ENCODE measurements at regions not wholly inside any gene's neighbourhood (a gene's known extent, or its start where the extent isn't known, plus 50 kb on each side); places are given as distances from the start of the nearest gene placed in this dataset.

DNA sequence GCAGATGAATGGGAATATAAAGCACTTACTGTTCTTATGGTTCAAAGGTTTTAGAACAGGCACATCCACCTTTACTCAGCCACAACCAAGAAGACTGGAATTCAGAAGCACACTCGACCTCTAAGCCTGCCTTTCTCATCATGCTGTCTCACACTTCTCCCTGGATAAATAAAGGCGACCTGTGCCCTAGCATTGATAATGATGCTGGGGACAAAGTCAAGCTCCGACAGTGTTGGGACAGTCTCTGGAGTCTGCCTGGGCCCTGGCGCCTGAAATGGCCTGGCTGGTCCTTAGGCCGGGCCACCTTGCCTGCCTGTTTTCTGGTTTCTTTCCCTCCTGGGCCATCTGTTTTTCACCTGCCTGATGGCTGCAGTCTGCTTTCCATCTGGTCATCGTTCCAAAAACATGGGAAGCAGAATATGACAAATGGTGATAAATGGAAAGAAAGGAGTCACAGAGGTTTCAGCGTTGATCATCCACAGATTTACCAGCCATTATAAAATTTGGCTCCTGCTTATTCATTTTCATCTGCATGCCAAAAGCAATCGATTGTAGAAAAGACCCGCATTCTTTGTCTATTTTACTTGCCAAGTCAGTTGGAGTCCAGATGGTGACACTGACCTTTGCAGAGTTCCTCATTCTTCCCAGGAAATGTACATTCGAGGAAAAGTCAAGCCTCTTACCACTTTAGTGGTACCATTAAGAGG is 91.2 kb upstream of the KCNJ15 start:
- no peak overlapping the region for H3K4me3 Mint-ChIP-seq
- DNase-seq: no peak
- H3K9me3 Mint-ChIP-seq: no peaks in the 10 kb centered on the region
- H3K27me3 Mint-ChIP-seq (ENCODE audit: low read depth in 3 of 3): peaks cover 2 to 4% (median 4%) of the 10 kb centered on the region in 3 donors
- H3K4me1 Mint-ChIP-seq: no peaks in the 10 kb centered on the region
- H3K27ac Mint-ChIP-seq: no peak overlapping the region
- no peaks in the 10 kb centered on the region for H3K36me3 Mint-ChIP-seq

DNA sequence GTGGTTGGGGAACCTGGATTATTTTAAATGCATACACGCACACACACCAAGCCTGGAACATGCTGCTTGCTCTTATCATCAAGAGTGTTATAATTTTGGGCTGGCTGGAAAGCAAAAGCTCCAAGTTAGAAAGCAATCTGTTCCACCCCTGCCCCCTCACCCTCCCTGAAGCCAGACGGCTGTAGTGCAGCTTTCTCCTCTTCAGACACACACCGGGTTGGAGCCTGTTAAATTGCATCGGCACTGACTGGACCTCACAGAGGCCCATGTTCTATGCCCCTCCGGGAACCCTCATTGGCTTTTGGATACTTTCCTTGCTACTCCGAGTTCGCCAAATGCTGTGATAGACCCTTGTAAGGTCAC is 90.6 kb upstream of the KCNJ15 start:
- H3K9me3 Mint-ChIP-seq: no peaks in the 10 kb centered on the region

DNA sequence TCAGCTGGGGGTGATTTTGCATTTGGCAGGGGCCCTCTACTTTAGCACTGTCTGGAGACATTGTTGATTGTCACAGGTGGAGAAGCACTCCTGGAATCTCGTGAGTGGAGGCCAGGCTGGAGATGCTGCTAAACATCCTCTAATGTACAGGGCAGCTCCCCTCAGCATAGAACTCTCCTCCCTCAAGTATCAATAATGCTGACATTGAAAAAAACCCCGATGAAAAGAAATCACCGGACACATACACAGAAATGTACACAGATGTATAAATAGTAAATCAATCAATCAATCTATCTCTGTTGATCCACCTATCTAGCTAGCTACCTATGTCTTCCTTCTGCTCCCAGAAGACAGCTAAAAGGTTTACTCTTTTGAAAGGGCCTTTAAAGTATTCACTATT is 89.4 kb upstream of the KCNJ15 start:
- H3K27me3 Mint-ChIP-seq (ENCODE audit: low read depth in 3 of 3): peaks cover 2 to 9% (median 2%) of the 10 kb centered on the region in 3 donors
- no peak for DNase-seq
- no peaks in the 10 kb centered on the region for H3K4me1 Mint-ChIP-seq
- no peak overlapping the region for H3K4me3 Mint-ChIP-seq
- no peaks in the 10 kb centered on the region for H3K36me3 Mint-ChIP-seq
- peaks cover 0 to 2% (median 0%) of the 10 kb centered on the region in 6 donors for H3K9me3 Mint-ChIP-seq
- H3K27ac Mint-ChIP-seq: no peak overlapping the region

More for the DNA sequence above, 90.6 kb upstream of the KCNJ15 start:
- no peak overlapping the region for H3K27ac Mint-ChIP-seq
- no peak overlapping the region for H3K4me3 Mint-ChIP-seq
- DNase-seq: no peak
- no peaks in the 10 kb centered on the region for H3K36me3 Mint-ChIP-seq
- H3K27me3 Mint-ChIP-seq (ENCODE audit: low read depth in 3 of 3): peaks cover 2 to 4% (median 3%) of the 10 kb centered on the region in 3 donors
- no peaks in the 10 kb centered on the region for H3K4me1 Mint-ChIP-seq

DNA sequence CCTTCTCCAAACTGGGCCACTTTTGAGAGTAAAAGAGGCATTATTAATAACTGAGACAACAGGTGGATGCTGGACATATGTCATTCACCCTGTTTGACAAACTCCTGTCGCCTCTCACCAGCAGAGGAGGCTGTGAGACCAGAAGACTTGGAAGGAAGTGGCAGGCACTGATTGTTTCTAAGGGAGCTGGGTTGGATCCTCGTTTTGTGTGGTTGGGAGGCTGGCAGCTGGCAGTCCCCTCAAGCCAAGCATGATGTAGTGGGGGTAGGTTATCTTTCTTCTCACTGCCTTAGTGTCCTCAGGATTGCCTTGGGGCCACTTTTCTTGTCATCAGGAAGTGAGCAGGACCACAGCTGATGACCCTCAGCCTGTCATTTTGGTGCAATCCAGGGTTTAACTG is 86.5 kb upstream of the KCNJ15 start:
- Mint-ChIP-seq H3K27me3 (ENCODE audit: low read depth in 3 of 3) (peaks cover 2 to 9% (median 2%) of the 10 kb centered on the region in 3 donors), H3K27ac (no peak overlapping the region), H3K9me3 (peaks cover 0 to 2% (median 0%) of the 10 kb centered on the region in 6 donors), H3K4me1 (no peaks in the 10 kb centered on the region), H3K4me3 (no peak overlapping the region), H3K36me3 (no peaks in the 10 kb centered on the region)
- DNase-seq: no peak

DNA sequence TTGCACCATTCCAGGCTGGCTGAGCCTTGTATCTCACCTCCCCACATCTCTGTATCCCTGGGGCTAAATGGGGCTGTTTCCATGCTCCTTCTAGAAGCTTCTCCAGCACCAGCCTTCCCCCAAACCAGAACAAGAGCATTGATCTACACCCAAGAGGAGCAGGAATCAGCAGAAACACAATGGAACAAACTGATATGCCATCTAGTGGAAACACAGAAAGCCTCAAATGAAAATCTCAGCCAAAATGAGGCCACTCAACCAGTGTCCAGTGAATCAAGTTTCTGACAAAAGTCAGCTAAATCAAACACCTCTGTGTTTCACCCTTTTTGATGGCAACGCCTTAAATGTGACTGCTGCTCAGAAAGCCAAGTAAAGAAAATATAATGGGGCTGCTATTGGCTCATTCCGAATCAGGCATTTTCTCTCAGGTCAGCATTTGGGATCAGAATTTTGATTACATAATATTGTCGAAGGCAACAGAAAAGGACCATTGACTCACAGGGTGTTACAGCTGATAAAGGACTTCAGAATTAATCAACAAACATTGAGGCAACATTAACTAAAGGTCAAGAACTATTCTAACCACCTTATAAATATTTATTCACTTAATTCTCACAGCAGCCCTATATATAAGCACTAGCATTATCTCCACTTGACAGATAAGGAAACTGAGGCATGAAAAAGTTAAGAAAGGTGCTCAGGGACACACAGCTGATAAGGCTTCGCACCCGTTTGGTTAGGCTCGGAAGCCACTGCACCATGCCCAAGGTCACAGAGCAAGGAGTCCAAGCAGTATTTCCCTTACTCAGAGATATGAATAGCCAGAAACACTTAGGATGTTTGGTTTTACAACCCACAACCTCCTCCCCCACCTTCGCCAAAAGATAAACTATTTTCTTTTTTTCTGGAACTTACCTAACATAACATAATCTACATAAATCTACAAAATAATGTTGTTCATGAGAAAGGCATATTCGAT is 85.8 kb upstream of the KCNJ15 start:
- H3K27me3 Mint-ChIP-seq (ENCODE audit: low read depth in 3 of 3): peaks cover 0 to 9% (median 0%) of the 10 kb centered on the region in 3 donors
- H3K9me3 Mint-ChIP-seq: peaks cover 0 to 2% (median 0%) of the 10 kb centered on the region in 6 donors
- H3K36me3 Mint-ChIP-seq: no peaks in the 10 kb centered on the region
- no peaks in the 10 kb centered on the region for H3K4me1 Mint-ChIP-seq
- no peak overlapping the region for H3K27ac Mint-ChIP-seq
- no peak overlapping the region for H3K4me3 Mint-ChIP-seq
- DNase-seq: no peak

DNA sequence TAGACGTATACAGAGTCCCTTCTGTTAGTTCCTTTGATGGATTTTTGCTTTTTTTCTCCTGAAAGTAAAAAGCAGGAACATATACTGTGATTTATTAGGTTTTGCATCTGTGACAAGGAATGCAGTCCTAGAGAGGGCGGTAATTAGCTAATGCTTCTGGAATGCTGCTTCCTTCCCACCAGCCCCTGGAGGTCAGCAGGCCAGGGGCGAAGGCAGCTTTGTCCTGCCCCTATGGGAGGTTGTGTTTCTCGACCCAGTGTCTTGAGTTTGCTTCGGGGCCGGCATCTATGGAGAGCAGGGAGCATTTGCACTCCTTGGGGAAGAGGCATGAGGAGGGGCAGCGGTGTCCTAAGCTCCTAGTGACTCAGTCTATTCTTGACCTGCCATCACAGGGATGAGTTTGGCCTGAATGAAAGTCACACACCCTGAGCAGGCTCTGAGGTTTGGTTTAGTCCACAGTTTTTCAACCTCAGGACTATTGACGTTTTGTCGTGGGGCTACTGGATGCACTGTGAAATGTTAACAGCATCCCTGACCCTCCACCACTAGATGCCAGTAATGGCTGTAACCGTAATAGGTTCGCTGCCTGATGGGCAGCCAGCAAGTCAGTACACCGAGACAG is 85.0 kb upstream of the KCNJ15 start:
- H3K4me1 Mint-ChIP-seq: no peaks in the 10 kb centered on the region
- H3K27me3 Mint-ChIP-seq (ENCODE audit: low read depth in 3 of 3): peaks cover 0 to 9% (median 0%) of the 10 kb centered on the region in 3 donors
- H3K9me3 Mint-ChIP-seq: peaks cover 0 to 2% (median 0%) of the 10 kb centered on the region in 6 donors
- H3K27ac Mint-ChIP-seq: no peak overlapping the region
- no peak for DNase-seq
- H3K4me3 Mint-ChIP-seq: no peak overlapping the region
- no peaks in the 10 kb centered on the region for H3K36me3 Mint-ChIP-seq

DNA sequence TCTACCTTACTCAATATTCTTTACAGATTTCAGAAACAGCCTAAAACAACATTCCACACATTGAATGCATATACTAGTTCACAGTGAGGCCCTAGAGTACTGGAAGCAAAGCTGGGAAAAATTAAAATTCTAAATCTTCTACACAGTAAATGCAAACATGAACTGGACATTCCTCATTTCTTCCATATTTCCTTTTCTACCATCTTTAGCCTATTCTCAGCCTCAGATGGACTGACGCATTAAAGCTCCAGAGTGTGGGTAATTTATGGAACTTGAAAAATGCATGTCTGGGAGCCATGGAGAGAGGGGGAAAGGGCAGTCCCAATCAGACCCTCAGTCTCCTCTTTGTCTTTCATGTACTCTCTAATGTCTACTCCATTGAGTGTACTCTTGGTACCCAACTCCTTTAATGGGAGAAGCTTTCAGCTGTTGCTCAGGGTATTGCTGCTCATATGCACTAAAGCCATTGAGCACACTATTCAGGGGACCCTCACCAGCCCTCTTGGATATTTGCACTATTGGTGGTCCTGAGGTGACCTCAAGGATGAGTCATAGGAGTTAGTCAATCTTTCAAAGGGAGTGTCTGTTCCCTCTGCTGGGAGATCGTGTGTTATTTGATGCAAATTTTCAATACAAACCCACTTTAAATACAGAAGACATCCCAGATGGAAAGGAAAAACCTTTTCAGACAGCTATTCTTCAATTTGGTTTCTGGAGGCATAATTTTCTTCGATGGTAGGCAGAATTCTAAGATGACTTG is 83.3 kb upstream of the KCNJ15 start:
- no peaks in the 10 kb centered on the region for H3K36me3 Mint-ChIP-seq
- no peak overlapping the region for H3K4me3 Mint-ChIP-seq
- H3K4me1 Mint-ChIP-seq: no peaks in the 10 kb centered on the region
- peaks cover 0 to 7% (median 0%) of the 10 kb centered on the region in 3 donors for H3K27me3 Mint-ChIP-seq (ENCODE audit: low read depth in 3 of 3)
- no peak overlapping the region for H3K27ac Mint-ChIP-seq
- H3K9me3 Mint-ChIP-seq: peaks cover 0 to 2% (median 0%) of the 10 kb centered on the region in 6 donors
- DNase-seq: no peak

DNA sequence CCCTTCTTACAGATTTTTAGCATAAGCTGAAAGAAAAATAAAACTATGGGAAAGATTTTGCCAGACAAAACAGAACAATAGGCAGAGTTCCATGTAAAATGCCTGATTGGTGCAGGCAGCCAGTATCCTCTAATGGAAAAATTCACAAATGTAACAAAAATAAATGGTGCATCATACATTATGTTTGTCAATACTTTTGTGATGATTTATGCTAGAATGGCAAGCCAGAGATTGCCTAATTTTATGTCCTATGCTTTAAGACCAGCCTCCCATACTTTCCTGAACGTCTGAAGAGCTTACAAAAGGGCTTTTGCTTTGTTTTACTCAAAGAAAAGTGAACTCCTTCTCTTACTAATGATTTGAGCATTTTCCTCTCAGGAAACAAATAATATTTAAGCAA is 81.5 kb upstream of the KCNJ15 start:
- H3K9me3 Mint-ChIP-seq: peaks cover 0 to 2% (median 0%) of the 10 kb centered on the region in 6 donors
- H3K4me1 Mint-ChIP-seq: no peaks in the 10 kb centered on the region
- DNase-seq: no peak
- no peak overlapping the region for H3K27ac Mint-ChIP-seq
- H3K4me3 Mint-ChIP-seq: no peak overlapping the region
- peaks cover 0 to 7% (median 0%) of the 10 kb centered on the region in 3 donors for H3K27me3 Mint-ChIP-seq (ENCODE audit: low read depth in 3 of 3)
- H3K36me3 Mint-ChIP-seq: no peaks in the 10 kb centered on the region

DNA sequence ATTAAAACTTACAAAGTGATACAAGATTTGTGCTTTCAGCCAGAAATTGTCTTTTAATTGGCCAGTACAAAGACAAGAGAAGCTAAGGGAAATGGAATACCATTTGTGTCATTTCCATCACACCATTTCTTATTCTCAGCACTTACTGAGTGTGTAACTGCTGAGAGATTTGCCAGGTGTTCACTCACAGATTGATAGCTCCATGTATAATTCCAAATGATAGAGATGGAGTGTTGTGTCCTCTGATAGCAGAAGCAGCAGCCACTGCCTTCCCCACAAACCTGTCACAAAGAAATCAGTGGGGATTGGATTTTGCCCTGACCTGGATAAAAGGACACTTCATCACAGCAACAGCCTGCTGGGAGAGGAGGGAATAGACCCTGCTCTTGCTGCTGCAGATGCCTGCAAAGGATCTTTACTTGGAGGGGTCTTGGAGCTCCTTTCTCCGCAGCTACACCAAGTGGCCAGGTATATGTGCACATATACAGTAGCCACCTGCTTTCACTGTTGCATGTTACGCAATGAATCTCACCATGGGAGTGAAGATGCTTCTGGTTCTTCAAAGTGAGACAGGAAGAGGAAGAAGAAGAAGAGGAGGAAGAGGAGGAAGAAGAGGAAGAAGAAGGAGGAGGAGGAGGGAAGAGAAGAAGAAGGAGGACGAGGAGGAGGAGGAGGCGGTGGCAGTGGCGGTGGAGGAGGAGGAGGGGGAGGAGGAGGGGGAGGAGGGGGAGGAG is 78.7 kb upstream of the KCNJ15 start:
- H3K36me3 Mint-ChIP-seq: no peaks in the 10 kb centered on the region
- no peaks in the 10 kb centered on the region for H3K9me3 Mint-ChIP-seq
- H3K4me3 Mint-ChIP-seq: no peak overlapping the region
- peaks cover 0 to 5% (median 4%) of the 10 kb centered on the region in 3 donors for H3K27me3 Mint-ChIP-seq (ENCODE audit: low read depth in 3 of 3)
- no peak overlapping the region for H3K27ac Mint-ChIP-seq
- DNase-seq: no peak
- no peaks in the 10 kb centered on the region for H3K4me1 Mint-ChIP-seq

DNA sequence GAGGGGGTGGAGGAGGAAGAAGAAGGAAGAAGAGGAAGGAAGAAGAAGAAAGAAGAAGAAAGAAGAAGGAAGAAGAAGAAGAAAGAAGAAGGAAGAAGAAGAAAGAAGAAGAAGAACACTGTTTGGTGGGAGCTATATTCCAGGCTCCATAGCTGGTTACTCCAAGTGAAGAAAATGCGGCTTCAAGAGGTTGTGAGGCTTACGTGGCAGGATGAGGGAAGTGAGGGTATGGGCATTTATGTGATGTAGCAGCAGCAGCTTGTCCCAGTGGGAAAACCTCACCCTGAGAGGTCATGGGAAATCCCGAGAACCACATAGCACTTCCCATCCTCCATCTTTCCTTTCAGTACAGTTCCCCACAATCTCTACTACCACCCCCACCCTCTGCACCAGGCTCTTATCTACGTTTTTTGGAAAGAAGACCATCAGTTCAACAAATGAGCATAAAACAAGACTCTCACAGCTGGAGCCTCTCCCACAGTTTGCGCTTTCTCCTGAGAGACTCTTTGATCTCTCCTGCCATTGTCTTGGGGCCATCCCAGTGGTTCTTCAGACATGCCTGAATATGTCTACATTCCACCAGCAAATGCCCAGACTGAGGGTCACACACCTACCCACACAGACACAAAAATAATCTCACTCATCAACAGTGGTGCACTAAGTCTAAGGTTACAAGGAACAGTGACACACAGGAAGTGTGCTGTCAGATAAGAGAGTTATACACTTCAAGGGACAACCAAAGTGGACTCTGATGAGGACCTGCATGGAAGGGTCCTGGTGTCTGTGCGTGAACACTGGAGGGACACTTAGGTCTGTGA is 77.9 kb upstream of the KCNJ15 start:
- Mint-ChIP-seq H3K36me3 (no peaks in the 10 kb centered on the region), H3K27ac (no peak overlapping the region), H3K4me3 (no peak overlapping the region), H3K27me3 (ENCODE audit: low read depth in 3 of 3) (peaks cover 0 to 5% (median 4%) of the 10 kb centered on the region in 3 donors), H3K9me3 (no peaks in the 10 kb centered on the region), H3K4me1 (no peaks in the 10 kb centered on the region)
- DNase-seq: no peak

DNA sequence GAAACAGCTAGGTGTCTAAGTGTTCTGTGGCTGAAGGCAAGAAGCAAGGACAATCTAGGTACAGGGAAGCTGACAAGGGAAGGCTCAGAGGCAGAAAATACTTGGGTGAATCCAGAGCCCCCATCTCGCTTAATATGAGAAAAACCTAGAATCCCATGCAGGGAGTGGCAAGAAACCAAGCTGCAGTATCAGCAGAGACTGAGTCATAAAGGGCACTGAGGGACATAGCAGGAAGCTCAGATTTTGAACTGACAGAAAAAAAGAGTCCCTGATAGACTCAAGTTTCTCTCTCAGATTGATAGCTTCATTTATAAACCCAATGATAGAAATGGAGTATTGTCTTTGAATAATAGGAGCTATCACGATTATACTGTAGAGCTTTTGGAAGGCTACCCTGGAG is 77.3 kb upstream of the KCNJ15 start:
- Mint-ChIP-seq H3K4me3 (no peak overlapping the region), H3K27ac (no peak overlapping the region), H3K36me3 (no peaks in the 10 kb centered on the region), H3K27me3 (ENCODE audit: low read depth in 3 of 3) (peaks cover 0 to 5% (median 4%) of the 10 kb centered on the region in 3 donors), H3K4me1 (no peaks in the 10 kb centered on the region), H3K9me3 (peaks cover 0 to 2% (median 0%) of the 10 kb centered on the region in 6 donors)
- DNase-seq: no peak

DNA sequence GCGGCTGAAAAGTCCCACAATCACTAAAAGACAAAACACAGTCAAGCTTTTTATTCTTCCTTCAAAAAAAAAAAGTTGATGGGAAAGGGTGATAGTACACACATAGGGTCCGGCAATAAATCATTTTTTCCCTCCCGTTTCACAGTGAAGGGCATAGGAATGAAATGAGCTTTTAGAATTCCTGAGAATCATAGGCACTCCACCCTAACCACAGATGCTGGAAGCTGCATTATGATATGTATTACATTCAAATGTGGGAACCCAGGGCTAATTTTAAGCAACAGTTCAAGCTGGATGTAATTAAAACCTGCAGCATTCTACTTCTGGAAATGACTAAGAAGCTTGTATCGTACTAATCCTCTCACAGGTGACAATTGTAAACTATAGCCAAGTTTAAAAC is 75.7 kb upstream of the KCNJ15 start:
- Mint-ChIP-seq H3K4me3 (no peak overlapping the region), H3K27me3 (ENCODE audit: low read depth in 3 of 3) (peaks cover 0 to 5% (median 4%) of the 10 kb centered on the region in 3 donors), H3K36me3 (no peaks in the 10 kb centered on the region), H3K27ac (no peak overlapping the region), H3K9me3 (peaks cover 0 to 3% (median 0%) of the 10 kb centered on the region in 6 donors), H3K4me1 (no peaks in the 10 kb centered on the region)
- no peak for DNase-seq

Data from immature natural killer cell (primary cell).